Testis (tissue), 2 donors: ENCODE measurements at regions not wholly inside any gene's neighbourhood (a gene's known extent, or its start where the extent isn't known, plus 50 kb on each side); places are given as distances from the start of the nearest gene placed in this dataset.

ENCODE experiments used
- POLR2A ChIP-seq: fragments of 450-650 bp; IDR thresholded peaks from one replicate; pipeline ENCODE4 v1.6.1; 2017; ENCODE audit warnings: antibody characterized with exemption, mild to moderate bottlenecking, moderate library complexity
- TF ChIP-seq, protein P1 (sequence below), 3 experiments: fragments of 450-650 bp in 2 of 3; fragments of 200-600 bp in 1 of 3; sonication (generic) in 1 of 3; IDR thresholded peaks; one replicate each; pipeline ENCODE4 v1.5.1; 2016 to 2019; ENCODE audit warnings: antibody characterized with exemption in 3 of 3, mild to moderate bottlenecking in 2 of 3, moderate library complexity in 1 of 3

- TF ChIP-seq, protein P1, sequence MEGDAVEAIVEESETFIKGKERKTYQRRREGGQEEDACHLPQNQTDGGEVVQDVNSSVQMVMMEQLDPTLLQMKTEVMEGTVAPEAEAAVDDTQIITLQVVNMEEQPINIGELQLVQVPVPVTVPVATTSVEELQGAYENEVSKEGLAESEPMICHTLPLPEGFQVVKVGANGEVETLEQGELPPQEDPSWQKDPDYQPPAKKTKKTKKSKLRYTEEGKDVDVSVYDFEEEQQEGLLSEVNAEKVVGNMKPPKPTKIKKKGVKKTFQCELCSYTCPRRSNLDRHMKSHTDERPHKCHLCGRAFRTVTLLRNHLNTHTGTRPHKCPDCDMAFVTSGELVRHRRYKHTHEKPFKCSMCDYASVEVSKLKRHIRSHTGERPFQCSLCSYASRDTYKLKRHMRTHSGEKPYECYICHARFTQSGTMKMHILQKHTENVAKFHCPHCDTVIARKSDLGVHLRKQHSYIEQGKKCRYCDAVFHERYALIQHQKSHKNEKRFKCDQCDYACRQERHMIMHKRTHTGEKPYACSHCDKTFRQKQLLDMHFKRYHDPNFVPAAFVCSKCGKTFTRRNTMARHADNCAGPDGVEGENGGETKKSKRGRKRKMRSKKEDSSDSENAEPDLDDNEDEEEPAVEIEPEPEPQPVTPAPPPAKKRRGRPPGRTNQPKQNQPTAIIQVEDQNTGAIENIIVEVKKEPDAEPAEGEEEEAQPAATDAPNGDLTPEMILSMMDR (IDR thresholded peaks at IDR 0.05) = no peak
- no peak for TF ChIP-seq POLR2A
Observed at GRCh38 chr2:51528156-51528555, 496.2 kb upstream of the NRXN1 start.
